Effector CD8-positive, alpha-beta T cell (primary cell): ENCODE measurements at regions not wholly inside any gene's neighbourhood (a gene's known extent, or its start where the extent isn't known, plus 50 kb on each side); places are given as distances from the start of the nearest gene placed in this dataset.

Experiments used
- DNase-seq: peaks from one replicate; lab custom pipeline; 2025; lab: John Stamatoyannopoulos, UW

DNA sequence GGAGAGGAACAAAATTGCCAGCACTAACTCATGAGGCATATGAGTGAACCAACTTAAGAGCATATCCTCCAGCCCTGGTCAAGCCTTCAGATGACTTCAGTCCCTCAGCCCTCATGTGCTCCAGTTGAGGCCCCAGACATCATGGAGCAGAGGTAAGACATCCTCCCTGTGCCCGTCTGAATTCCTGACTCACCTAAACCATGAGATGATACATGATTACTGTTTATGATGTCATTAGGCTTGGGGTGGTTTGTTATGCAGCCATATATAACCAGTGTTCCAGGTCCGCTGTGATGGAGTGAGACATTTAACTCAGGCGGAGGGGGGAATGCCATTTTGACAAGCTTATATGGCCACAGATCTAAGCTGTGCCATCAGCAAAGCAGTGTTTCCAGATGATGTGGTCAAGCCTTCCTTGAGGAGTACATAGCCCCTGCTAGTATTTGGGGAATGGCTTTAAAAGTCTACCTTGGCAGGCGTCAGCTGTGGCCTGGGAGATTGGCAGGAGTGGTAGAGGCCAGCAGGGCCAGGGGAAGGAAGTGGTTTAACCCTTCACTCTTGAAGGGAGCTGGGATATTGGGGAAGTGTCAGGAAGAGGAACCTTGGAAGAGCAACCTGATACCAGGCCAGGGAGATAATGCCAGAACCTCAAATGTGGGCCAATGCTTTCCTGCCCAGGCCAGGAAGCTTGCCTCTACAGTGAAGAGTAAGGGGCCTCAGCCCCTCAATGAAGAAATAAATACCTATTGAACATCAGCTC, 343.0 kb upstream of the PODXL start:
- DNase-seq, result no peak

DNA sequence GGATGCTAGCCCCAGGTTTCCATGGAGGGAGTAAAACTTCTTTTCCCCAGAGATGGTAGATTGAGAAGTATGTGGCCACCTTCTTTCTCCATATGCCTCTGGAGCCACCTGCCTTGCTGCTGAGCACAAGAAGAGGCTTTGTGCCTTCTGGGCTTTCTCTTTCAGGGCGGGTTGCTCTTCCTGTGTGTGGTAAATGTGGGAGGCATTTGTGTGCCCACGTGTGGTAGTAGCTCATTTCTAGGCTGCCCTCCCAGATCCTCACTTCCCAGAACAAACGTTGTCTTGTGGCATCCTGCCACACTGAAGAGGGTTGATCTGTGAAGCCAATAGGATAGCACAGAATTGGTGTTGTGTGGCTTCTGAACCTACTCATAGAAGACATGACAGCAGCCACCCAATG, 342.0 kb upstream of the PODXL start:
- no peak for DNase-seq

DNA sequence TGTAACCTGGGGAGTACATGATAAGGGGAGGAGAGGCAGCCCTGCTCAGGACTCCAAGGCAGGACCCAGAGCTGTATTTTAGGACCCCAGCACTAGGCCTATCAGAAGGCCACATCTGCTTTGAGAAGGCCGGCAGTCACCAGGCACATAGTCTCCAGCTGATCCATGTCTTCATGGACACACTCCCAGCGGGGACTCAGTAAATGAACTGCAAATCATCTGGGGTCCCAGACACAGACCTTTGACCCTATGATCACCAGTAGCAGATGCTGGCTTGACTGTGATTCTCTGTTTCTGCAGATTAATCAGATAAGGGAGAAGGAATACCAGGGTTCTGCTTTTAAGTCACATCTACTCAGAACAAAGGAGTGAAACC, 341.4 kb upstream of the PODXL start:
- no peak for DNase-seq

DNA sequence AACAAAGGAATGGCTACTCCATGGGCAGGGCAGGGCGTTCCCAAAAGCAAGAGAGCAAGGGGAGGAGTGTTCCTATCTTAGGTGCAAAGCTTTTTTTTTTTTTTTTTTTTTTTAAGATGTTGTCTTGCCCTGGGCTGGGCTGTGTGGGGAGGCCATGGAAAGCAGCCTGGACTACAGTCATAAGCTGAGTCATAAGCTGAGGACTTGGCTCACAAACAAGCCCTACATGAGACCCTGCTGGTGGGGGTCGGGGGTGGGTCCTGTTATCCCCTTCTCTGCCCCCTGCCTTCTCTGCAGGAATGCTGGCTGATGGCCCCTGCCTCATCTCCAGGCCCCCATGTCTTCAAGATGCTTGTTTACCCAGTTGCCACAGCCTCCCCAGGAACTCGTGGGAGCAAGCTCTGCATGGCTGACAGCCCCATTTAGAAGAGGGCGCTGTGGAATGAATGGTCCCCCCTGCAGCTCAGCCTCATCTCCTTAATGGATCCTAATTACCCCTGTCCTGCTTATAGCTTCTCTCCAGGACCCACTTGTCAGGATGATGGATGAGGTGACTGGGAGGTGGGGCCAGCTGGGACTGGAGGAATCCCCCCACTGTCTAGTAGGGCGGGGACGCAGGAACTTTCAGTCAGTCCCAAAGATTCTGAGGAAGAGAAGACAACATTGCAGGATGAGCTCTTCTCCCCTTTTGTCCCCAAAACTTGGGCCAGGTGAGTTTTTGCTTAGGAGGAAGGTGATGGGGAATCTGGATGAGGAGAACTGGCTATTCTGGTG, 340.8 kb upstream of the PODXL start:
- no peak for DNase-seq

DNA sequence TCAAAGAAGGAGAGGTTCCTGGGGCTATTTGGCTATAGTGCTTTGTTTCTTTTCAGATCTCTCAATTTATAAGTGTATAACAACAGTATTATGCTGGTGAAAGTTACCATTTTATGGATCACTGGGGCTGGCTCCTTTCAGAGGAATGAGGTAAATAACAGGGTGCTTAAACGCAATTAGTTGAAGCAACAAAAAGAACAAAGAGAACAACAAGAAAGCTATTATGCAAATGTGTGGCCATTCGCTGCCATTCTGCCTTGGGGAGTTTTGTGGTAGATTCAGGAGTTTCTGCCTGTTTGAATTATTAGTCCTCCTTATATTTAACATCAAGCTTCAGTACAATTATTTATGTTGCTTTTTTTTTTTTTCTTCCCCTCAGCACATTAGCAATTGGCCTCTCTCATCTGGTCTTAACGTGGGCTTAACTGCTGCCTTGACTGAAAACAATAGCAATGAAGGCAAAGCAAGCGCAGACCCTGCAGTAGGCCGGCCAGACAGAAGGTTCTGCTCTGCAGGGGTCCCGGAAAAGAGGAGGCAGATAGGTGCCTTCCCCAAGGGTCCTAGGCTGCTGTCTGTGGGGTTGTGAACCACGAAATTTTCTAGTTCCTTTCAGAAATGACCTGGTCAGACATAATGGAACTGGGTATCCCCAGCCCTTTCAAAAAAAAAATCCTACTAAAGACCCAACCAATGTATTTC, 339.9 kb upstream of the PODXL start:
- DNase-seq, result no peak

DNA sequence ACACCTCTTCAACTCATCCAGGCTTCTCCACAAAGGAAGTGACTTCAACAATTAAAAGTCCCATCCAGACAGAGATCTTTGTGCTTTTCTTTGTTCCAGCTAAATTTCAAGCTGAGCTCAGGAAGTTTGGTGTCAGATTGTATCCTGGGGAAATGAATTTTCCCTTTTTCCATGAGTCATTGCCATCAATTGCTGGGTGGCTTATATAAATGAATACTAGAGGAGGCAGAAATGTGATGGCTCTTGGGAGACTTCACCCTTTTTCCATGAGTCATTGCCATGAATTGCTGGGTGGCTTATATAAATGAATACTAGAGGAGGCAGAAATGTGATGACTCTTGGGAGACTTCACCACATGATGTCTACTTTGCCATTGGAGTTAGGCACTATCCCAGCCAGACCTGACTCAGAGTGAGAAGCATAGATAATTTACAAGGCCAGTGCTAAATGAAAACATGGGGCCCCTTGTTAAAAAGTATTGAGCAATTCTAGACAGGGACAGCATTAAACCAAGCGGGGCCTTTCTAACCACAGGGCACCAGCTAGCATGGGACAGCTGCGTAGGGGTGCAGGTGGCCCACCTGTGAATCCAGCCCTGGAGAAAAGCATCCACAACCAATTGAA, 339.2 kb upstream of the PODXL start:
- no peak for DNase-seq

DNA sequence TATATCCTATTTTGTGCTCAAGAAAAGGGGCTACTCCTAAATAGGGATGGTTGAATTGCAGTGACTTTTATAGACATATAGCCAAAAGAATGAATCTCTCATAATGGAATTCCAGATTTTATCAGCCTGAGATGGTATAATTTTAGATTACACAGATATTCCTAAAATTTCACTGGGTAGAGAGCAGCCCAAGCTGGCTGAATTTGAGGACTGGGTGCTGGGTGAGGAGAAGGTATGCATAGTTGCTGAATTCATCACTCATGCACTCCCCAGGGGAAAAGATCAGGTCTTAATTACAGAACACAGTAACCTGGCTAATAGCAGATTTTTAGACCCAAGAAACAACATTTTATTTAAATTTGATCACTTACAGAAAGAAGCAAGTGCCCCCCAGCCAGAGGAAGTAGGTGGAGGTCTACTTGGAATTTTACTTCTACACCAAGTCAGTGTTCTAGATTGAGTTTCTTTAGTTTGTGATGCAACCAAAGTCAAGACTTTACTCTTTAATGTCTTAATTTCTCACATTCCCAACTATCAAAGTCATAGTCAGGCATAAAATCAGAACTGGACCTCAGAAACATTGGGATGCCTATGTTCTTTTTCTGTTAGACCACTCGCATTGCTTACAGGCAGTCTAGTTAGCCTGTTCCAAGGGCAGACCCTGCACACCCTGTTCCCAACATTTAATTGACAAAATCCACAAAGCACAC, 337.4 kb upstream of the PODXL start:
- DNase-seq, result no peak

DNA sequence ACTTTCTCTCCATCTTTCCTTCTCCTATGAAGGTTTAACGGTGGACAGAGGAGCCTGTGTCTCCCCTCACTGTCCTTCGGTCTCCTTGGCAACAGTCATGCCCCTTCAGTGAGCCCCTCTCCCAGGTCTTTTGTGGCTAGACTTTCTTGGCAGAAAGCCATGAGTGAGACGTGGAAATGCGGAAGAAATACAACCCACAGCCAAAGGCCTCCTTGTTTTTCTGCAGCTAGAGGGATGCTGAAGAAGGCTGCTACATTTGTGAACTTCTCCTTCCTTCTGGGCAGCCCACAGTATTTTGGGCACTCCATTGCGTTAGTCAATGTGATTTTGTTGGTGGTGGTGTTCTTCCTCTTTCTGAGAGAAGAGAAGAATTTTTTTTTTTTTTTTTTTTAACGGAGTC, 333.7 kb upstream of the PODXL start:
- DNase-seq, result no peak

DNA sequence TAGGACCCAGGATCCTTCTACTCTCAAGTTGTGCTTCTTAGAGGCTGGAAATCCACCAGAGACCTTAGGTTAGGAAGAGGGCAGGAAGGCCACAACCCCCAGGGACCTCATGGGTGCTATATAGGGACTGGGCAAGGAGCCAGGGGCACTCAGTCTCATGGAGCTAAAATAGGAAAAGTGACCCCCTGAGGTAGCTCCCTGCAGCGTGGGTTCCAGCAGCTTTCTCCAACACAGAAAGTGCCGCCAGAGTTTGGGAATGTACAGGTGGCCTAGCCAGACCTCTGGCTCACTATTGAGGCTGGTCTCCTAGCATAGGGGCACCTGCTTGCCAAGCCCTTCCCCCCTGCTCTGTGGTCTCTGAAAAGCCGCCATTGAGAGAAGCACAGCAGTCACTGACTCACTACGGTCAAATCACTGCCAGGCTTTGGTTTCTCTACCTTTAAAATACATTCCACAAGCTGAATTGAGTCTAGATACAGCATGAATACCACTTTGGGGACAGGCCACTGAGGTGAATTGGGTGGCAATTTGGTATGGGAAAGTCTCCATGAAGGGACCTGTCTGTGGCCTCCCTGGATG, 333.2 kb upstream of the PODXL start:
- DNase-seq, result no peak

DNA sequence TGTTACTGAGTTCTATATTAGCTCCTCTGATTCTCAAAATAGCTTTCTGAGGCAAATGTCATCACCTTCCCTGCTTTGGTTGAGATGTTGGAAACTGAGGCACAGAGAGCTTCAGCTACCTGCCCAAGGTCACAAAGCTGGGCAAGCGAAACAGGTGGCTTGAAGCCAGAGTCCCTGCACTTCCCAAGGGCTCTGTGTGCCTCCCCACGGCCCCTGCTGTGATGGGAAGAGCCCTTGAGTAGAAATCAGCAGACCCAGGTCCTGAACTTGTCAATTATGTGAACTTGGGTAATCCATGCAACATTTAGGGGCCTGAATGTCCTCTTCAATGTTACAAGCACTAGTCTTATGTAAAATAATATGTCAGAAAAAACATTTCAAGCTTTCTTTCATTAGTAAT, 327.3 kb upstream of the PODXL start:
- DNase-seq, result no peak

DNA sequence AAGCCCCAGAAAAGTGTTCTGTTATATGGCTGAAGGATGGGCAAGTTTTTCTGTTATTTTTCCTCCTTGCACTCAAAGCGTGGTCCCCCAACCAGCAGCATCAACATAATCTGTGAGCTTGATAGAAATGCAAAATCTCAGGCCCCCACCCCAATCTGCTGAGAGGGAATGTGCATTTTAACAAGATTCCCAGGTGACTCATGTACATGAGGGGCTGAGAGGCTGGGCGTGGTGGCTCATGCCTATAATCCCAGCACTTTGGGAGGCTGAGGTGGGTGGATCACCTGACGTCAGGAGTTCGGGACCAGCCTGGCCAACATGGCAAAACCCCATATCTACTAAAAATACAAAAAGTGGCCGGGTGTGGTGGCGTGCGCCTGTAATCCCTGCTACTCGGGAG, 326.8 kb upstream of the PODXL start:
- DNase-seq, result no peak

DNA sequence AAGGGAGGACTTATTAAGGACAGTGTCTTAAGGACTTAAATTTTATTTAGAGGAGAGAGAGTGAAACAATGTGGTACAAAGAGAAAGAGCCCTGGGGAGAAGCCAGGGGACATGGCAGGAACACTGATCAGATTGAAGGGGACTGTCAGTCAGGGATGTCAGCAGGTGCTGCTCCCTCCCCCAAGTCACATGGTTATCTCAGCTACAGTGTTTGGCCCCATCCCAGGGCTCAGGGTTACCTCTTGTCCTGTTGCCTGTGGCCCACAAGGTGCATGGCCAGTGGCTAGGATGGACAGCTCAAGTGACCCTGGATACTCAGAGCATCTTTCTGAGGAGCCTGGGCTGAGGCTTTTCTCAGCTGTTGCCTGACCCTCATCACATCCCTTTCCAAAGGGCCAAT, 325.9 kb upstream of the PODXL start:
- DNase-seq, result no peak

DNA sequence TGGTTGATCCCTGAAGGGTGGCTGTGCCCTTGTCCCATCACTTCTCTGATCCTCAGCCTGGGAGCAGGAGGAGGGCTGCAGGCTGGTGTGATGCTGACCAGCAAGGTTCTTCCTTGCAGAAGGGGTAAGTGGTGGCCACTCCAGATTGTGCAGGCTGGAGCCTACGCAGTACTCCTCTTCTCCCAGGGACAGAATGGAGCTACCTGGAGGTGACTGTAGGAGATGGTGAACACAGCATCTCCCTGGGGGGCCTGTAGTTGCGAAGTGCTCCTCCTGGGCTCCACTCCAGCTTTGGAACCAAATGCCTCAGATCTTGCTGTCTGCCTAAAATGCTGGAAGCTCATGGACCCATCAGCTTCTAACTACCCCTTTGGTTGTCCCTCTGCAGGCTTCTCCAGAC, 323.6 kb upstream of the PODXL start:
- no peak for DNase-seq

DNA sequence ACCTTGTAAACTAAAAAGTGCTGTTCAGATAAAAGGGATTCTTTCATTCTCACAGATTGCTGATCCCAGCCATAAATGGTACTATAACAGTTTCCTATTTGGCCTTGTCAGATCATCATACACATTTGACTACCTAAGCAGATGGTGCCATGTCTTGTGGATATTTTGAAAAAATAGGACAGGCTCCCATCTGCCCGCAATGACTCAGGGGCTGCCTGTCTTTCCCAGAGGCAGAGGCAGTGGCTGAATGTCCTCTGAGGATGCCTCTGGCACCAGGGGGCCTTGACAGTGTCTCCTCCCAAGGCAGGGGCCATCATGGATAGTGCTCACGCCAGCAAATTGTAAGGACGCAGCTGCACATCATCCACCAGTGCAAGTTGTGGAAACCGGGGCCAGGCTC, 323.0 kb upstream of the PODXL start:
- DNase-seq, result no peak

DNA sequence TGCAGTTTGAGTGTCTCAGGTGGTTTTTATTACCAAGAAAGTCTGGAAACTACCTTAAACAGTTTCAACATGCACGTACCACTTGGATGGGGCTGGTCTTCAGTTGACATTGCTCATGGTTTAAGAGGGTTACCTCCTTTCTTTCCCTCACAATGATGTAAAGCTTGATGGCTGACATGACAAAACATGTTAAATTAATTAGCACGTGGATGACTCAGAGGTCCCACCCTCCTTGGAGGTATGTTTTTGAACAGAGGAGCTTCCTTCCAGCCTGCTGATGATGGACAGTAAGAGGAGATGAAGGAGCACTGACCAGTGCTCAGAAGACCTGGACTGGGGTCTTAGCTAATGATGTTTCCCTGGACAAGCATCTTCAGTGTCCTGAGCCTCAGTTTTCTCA, 322.3 kb upstream of the PODXL start:
- no peak for DNase-seq

DNA sequence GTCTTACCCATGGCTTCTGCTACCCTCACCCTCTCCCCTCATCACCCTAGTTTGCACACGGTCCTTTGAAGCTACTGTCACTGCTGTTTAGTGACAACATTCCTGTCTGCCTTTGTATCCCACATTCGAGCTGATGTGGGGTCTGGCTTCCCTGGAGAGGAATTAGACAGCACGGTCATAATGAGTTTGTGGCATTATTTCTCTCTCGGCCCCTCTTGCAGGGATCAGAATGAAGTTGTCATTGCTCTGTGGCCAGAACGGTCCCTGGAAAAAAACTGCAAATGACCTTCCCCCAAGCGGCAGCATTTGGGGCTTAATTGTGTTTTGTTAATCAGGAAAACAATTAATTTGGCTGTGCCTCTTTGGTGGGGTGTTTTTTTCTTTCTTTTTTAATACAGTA, 317.2 kb upstream of the PODXL start:
- no peak for DNase-seq

DNA sequence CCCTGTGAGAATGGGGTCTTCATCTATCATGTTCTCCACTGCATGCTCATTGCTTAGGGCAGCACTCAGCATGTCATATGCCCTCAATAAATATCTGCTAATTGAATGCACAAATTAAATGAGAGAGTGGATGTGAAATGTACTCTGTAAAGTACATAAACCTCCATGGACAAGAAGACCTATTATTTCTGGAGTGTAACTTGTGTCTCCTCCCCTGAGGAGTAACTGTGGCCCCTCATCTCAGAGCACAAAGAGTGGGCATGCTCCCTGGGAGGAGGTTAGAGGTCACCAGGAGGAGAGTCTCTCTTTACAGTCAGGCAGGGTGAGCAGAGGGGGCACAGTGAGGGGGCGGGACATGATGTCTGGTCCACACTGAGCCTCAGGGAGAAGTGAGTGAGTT, 313.6 kb upstream of the PODXL start:
- DNase-seq, result no peak

DNA sequence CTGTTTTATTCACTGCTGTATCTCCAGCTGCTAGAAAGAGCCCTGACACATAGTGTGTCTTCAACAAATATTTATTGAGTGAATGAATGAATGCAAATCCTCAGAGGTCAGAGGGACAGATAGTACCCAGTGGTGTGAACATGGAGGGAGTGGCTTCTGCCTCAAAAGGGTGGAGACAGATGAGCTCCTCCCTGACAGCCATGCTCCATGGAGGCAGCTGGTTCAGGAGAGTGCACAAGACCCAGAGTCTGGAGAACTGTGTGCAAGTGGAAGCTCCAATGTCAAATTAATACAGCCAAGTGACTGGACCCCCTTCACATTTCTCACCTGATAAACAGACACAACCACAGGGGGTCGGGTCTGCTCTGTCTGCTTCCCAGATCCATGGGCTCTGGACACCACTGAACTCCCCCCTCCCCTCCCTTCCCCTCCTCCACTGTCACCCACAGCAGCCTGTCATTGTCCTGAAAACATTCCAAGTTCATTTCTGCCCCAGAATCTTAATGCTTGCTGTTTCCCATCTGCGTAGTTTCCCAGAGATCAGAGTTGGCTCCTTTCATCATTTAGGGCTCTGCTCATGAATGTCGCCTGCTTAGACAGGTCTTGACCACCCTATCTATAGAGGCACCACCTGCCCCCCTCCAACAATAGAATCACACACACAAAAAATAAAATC, 312.9 kb upstream of the PODXL start:
- no peak for DNase-seq

DNA sequence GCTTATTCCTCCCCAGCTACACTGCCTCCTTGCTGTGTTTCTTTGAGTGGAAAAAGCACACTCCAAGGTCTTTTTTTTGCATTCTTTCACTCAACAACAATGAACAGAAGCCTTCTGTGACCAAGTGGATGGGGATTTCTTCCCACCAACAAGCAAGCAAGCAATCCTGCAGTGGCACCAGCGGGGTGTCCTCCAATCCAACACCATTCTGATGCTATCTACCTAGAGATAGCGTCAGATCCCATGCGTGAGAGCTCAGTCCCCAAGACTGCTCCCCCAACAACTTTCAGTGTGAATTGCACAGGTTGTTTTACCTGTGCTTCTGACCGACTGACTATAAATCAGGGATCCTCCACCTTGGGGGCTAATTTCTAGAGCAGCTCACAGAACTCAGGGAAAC, 311.0 kb upstream of the PODXL start:
- no peak for DNase-seq

DNA sequence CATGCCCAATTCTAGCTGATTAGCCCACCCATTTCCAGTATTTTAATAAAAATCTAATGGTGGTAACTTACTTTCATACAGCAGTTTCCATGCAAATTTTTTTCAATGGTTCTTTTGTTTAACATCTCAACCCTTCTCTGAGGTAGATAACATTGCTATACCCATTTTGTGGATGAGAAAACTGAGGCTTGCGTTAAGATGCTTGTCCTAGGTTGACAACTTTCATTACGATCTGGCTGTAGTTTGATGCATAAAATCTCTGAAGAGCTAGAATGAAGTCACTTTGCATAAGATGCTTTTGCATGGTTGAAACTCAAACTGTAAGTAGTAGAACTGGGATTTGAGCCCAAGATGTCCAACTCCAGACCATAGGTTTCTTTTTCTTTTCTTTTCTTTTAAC, 309.5 kb upstream of the PODXL start:
- no peak for DNase-seq
